Loucy (cell line): ENCODE measurements at regions not wholly inside any gene's neighbourhood (a gene's known extent, or its start where the extent isn't known, plus 50 kb on each side); places are given as distances from the start of the nearest gene placed in this dataset.

Experiments used
- H2AFZ ChIP-seq: fragments of 200-600 bp; sonication (generic); 2 replicates; pipeline ENCODE4 v1.6.0; 2016; ENCODE audit warnings: antibody characterized with exemption, mild to moderate bottlenecking, low read length, moderate library complexity
- H3F3A ChIP-seq: fragments of 200-600 bp; 2 replicates; pipeline ENCODE4 v1.6.0; 2016; ENCODE audit warnings: antibody characterized with exemption, low read depth, mild to moderate bottlenecking
- H3K27me3 ChIP-seq: fragments of 200-600 bp; sonication (generic); 2 replicates; pipeline ENCODE4 v1.6.1; 2014; ENCODE audit warnings: low read length, mild to moderate bottlenecking; ENCODE audit not compliant: insufficient read depth, poor library complexity, severe bottlenecking
- H3K36me3 ChIP-seq: fragments of 200-600 bp; sonication (generic); 2 replicates; pipeline ENCODE4 v1.6.1; 2016; ENCODE audit warnings: low read length; ENCODE audit not compliant: insufficient read depth
- H3K4me1 ChIP-seq: fragments of 200-600 bp; sonication (generic); 2 replicates; pipeline ENCODE4 v1.5.1; 2014; ENCODE audit warnings: low read length, mild to moderate bottlenecking; ENCODE audit not compliant: insufficient read depth, poor library complexity, severe bottlenecking
- H3K4me2 ChIP-seq: fragments of 200-600 bp; sonication (generic); 2 replicates; pipeline ENCODE4 v1.6.0; 2014; ENCODE audit warnings: antibody characterized with exemption, low read length, low read depth, mild to moderate bottlenecking; ENCODE audit not compliant: poor library complexity, severe bottlenecking
- H3K4me3 ChIP-seq: fragments of 200-600 bp; sonication (generic); 2 replicates; pipeline ENCODE4 v1.5.1; 2014; ENCODE audit warnings: low read length, mild to moderate bottlenecking, mixed read lengths; ENCODE audit not compliant: poor library complexity, severe bottlenecking
- H3K79me2 ChIP-seq: fragments of 200-600 bp; sonication (generic); 2 replicates; pipeline ENCODE4 v1.6.1; 2014; ENCODE audit warnings: low read length; ENCODE audit not compliant: insufficient read depth
- H3K9ac ChIP-seq: fragments of 200-600 bp; sonication (generic); 2 replicates; pipeline ENCODE4 v1.6.0; 2014; ENCODE audit warnings: mild to moderate bottlenecking, low read depth, low read length, moderate library complexity; ENCODE audit not compliant: poor library complexity, severe bottlenecking
- H3K9me2 ChIP-seq: fragments of 200-600 bp; sonication (generic); replicated peaks from 2 replicates; pipeline ENCODE4 v1.6.1; 2016; ENCODE audit warnings: low read depth, low read length, mixed read lengths
- H3K9me3 ChIP-seq: fragments of 200-600 bp; sonication (generic); 2 replicates; pipeline ENCODE4 v1.6.1; 2014; ENCODE audit warnings: mild to moderate bottlenecking, antibody characterized with exemption, low read length, low read depth; ENCODE audit not compliant: insufficient read depth
- H4K20me1 ChIP-seq: fragments of 200-600 bp; sonication (generic); 2 replicates; pipeline ENCODE4 v1.6.0; 2014; ENCODE audit warnings: antibody characterized with exemption, low read length, mild to moderate bottlenecking; ENCODE audit not compliant: insufficient read depth, poor library complexity, severe bottlenecking
- CTCF ChIP-seq: fragments of 200-600 bp; sonication (generic); conservative IDR thresholded peaks from 2 replicates; pipeline ENCODE4 v1.5.1; 2014; ENCODE audit warnings: mild to moderate bottlenecking, antibody characterized with exemption, low read length
- EZH2phosphoT487 ChIP-seq: fragments of 200-600 bp; IDR thresholded peaks from 2 replicates; pipeline ENCODE4 v1.6.1; 2018; ENCODE audit warnings: antibody characterized with exemption, mild to moderate bottlenecking, moderate library complexity, borderline replicate concordance

GRCh38 chr13:109669956-109670355 is 116.4 kb downstream of the IRS2 start:
- no peaks in the 10 kb centered on the region for H3K36me3 ChIP-seq
- no peak overlapping the region for H3K4me2 ChIP-seq
- no peaks in the 10 kb centered on the region for H3K4me1 ChIP-seq
- no peaks in the 10 kb centered on the region for H3K9me2 ChIP-seq
- no peak overlapping the region for H3K4me3 ChIP-seq
- no peaks in the 10 kb centered on the region for H3F3A ChIP-seq
- H3K79me2 ChIP-seq = no peaks in the 10 kb centered on the region
- no peaks in the 10 kb centered on the region for H4K20me1 ChIP-seq
- H2AFZ ChIP-seq = no peak overlapping the region
- TF ChIP-seq CTCF (no peak), EZH2phosphoT487 (no peak)
- no peak overlapping the region for H3K9ac ChIP-seq
- H3K9me3 ChIP-seq = no peaks in the 10 kb centered on the region
- H3K27me3 ChIP-seq = no peaks in the 10 kb centered on the region

- no peak overlapping the region for H3K4me2 ChIP-seq
- H3K27me3 ChIP-seq = no peaks in the 10 kb centered on the region
- H3F3A ChIP-seq = no peaks in the 10 kb centered on the region
Measured at GRCh38 chr13:109669234-109669612, 117.2 kb downstream of the IRS2 start.

GRCh38 chr13:109668433-109669233 is 117.8 kb downstream of the IRS2 start:
- no peaks in the 10 kb centered on the region for H3K36me3 ChIP-seq
- H3K4me3 ChIP-seq = no peak overlapping the region
- H3K4me2 ChIP-seq = no peak overlapping the region
- H3K9me3 ChIP-seq = no peaks in the 10 kb centered on the region
- H3K27me3 ChIP-seq = no peaks in the 10 kb centered on the region
- TF ChIP-seq CTCF (no peak), EZH2phosphoT487 (no peak)
- no peaks in the 10 kb centered on the region for H3K9me2 ChIP-seq
- no peaks in the 10 kb centered on the region for H3K79me2 ChIP-seq
- H2AFZ ChIP-seq = no peak overlapping the region
- no peaks in the 10 kb centered on the region for H3F3A ChIP-seq
- no peak overlapping the region for H3K9ac ChIP-seq
- H4K20me1 ChIP-seq = no peaks in the 10 kb centered on the region
- H3K4me1 ChIP-seq = no peaks in the 10 kb centered on the region

More at GRCh38 chr13:109669234-109669612, 117.2 kb downstream of the IRS2 start:
- no peak for TF ChIP-seq EZH2phosphoT487
- H3K9me3 ChIP-seq = no peaks in the 10 kb centered on the region
- H3K79me2 ChIP-seq = no peaks in the 10 kb centered on the region
- H3K4me1 ChIP-seq = no peaks in the 10 kb centered on the region
- no peaks in the 10 kb centered on the region for H3K36me3 ChIP-seq
- H2AFZ ChIP-seq = no peak overlapping the region
- H3K9ac ChIP-seq = no peak overlapping the region
- H4K20me1 ChIP-seq = no peaks in the 10 kb centered on the region
- H3K9me2 ChIP-seq = no peaks in the 10 kb centered on the region
- H3K4me3 ChIP-seq = no peak overlapping the region
